ENCODE measurements at regions not wholly inside any gene's neighbourhood (a gene's known extent, or its start where the extent isn't known, plus 50 kb on each side); places are given as distances from the start of the nearest gene placed in this dataset.
"Not testable (repeated sequence)": the region's sequence is repeated elsewhere in the genome, so short reads cannot be mapped to it uniquely, and the experiment has no call there.

DNA sequence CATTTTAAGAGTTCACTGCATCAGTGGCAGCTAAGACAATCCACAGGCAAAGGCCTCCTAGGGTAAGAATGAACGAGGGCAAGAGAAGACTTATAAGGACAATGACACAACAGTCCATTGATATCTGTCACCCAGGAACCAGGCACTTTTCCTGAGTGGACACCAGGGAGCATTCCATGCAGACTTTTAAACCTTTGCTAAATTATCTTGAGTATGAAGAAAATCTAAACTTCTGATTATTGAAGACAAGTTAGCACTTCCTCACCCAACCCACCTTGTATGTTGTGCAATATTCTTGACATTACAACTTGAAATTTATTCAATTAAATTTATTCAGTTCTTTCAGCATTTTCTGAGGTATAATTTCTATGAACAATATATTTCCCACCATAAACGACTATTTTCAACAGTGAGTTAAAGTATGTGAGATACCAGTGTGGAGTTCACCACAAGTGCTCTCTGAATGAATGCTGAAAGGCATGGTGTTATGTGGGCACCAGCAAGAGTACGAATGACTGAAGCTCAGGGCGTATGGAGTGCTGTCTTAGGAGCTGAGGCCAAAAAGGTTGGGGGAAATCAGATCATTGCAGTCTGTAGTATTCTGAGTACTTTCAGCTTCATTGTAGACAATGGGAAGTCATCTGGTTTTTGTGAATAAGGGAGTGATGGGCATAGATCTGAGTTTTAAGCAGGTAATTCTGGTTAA, 124.3 kb upstream of the LMNTD1 start:
- H3K4me3 ChIP-seq (ENCODE audit: low read depth, low read length), result no peak overlapping the region
- TF ChIP-seq CTCF (IDR thresholded peaks at IDR 0.05; ENCODE audit: insufficient read depth, low read length, missing control alignments), result no peak
- POLR2A ChIA-PET, result no interaction called here
- CTCF ChIA-PET, result interaction anchor here (1.1 to 1.4 kb wide), 3 partner anchors 9 to 354 kb away, joined by 3 to 4 read pairs (median 3); no protein-coding TSS in a partner anchor
- DNase-seq (ENCODE audit: low read depth, low spot score), result no peak

- TF ChIP-seq CTCF (IDR thresholded peaks at IDR 0.05; ENCODE audit: insufficient read depth, low read length, missing control alignments), result no peak
- H3K4me3 ChIP-seq (ENCODE audit: low read depth, low read length), result no peak overlapping the region
- DNase-seq (ENCODE audit: low read depth, low spot score), result no peak
- ChIA-PET POLR2A (no interaction called here), CTCF (no interaction called here)
These were observed 128.5 kb upstream of the LMNTD1 start for GRCh38 chr12:25681580-25681979.

DNA sequence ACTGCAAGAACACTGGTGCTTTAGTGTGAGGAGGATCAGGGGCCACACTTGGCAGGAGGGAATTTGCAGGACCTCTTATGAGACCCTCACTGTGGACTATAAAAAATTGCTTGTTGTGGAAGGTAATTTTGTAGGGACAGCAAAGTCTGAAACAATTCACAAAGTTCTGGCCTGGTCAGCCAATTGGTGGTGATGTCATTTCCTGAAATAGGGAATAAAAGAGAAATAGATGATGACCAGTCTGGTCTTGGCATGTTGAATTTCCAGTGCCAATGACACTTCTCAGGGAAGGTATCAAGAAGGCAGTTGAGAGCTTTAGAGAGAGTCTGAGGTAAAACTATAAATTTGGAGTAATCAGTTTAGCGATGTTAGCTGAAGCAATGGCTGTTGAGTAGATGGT, 129.3 kb upstream of the LMNTD1 start:
- no peak for TF ChIP-seq CTCF (IDR thresholded peaks at IDR 0.05; ENCODE audit: insufficient read depth, low read length, missing control alignments)
- ChIA-PET POLR2A (no interaction called here), CTCF (no interaction called here)
- H3K4me3 ChIP-seq (ENCODE audit: low read depth, low read length), result no peak overlapping the region
- DNase-seq (ENCODE audit: low read depth, low spot score), result no peak

DNA sequence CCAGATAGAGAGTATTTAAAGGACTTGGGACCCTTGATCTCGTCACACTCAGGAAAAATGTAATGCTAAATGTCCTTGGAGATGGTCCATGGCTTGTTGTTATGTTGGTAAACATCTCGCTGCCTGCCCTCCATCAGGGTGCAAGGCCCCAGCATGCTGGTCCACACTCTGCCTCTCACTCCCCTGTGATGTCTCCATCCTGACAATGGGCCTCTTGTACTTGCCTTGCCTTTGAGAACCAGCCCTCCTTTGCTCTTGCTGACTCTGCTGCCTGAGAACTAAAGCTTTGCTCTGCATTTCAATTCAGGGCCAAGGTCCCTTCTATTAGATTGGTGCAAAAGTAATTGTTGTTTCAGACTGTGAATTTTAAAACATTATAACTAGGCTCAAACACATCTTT, 131.0 kb upstream of the LMNTD1 start:
- POLR2A ChIA-PET, result no interaction called here
- CTCF ChIA-PET, result interaction anchor here (0.6 kb wide), 1 partner anchor 8 kb away, joined by 3 read pairs; no protein-coding TSS in a partner anchor
- no peak for DNase-seq (ENCODE audit: low read depth, low spot score)
- no peak overlapping the region for H3K4me3 ChIP-seq (ENCODE audit: low read depth, low read length)
- no peak for TF ChIP-seq CTCF (IDR thresholded peaks at IDR 0.05; ENCODE audit: insufficient read depth, low read length, missing control alignments)

DNA sequence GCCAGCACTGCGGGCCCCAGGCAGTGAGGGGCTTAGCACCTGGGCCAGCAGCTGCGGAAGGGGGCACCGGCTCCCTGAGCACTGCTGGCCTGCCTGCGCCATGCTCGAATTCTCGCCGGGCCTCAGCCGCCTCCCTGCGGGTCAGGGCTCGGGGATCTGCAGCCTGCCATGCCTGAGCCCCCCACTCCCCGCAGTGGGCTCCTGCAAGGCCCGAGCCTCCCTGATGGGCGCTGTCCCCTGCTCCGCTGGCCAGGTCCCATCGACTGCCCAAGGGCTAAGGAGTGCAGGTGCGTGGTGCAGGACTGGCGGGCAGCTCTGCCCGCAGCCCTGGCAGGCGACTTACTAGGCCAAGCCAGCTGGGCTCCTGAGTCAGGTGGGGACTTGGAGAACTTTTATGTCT, 133.3 kb upstream of the LMNTD1 start:
- POLR2A ChIA-PET, result no interaction called here
- TF ChIP-seq CTCF (IDR thresholded peaks at IDR 0.05; ENCODE audit: insufficient read depth, low read length, missing control alignments), result no peak
- no peak for DNase-seq (ENCODE audit: low read depth, low spot score)
- H3K4me3 ChIP-seq (ENCODE audit: low read depth, low read length), result no peak overlapping the region
- CTCF ChIA-PET, result interaction anchor here (1.8 kb wide), 1 partner anchor 250 kb away, joined by 4 read pairs; no protein-coding TSS in a partner anchor

- CTCF ChIA-PET, result interaction anchor here (1.8 kb wide), 1 partner anchor 251 kb away, joined by 4 read pairs; no protein-coding TSS in a partner anchor
- no peak for DNase-seq (ENCODE audit: low read depth, low spot score)
- POLR2A ChIA-PET, result no interaction called here
- TF ChIP-seq CTCF (IDR thresholded peaks at IDR 0.05; ENCODE audit: insufficient read depth, low read length, missing control alignments), result no peak
- no peak overlapping the region for H3K4me3 ChIP-seq (ENCODE audit: low read depth, low read length)
These were observed 134.1 kb upstream of the LMNTD1 start for GRCh38 chr12:25687226-25687625.

- H3K4me3 ChIP-seq (ENCODE audit: low read depth, low read length); CTCF ChIA-PET; POLR2A ChIA-PET; DNase-seq (ENCODE audit: low read depth, low spot score): not testable (repeated sequence)
These were observed 135.8 kb upstream of the LMNTD1 start for GRCh38 chr12:25688851-25689250.
